HK-2 (cell line): ENCODE measurements at regions not wholly inside any gene's neighbourhood (a gene's known extent, or its start where the extent isn't known, plus 50 kb on each side); places are given as distances from the start of the nearest gene placed in this dataset.
"Not testable (repeated sequence)": the region's sequence is repeated elsewhere in the genome, so short reads cannot be mapped to it uniquely, and the experiment has no call there.

Experiments used
- DNase-seq: peaks from one replicate; pipeline ENCODE4 v3.0.0-alpha.2; 2018; ENCODE audit not compliant: unreplicated experiment

DNA sequence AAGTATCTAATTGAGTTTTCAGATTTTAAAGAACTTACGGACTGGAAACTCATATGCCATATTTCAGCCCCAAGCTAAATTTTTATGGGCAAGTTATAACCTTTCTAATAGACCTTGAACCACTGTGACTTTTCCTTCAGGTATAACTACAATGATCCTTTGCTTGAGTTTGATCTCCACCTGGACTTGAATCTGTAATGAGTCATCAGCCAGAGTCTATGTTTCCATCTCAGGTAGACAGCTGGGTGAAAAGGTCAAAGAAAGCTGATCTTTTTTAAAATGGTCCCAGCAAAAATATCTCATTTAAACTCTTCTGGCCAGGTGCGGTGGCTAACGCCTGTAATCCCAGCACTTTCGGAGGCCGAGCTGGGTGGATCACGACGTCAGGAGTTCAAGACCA lies 88.4 kb upstream of the SGK1 start:
- no peak for DNase-seq

DNA sequence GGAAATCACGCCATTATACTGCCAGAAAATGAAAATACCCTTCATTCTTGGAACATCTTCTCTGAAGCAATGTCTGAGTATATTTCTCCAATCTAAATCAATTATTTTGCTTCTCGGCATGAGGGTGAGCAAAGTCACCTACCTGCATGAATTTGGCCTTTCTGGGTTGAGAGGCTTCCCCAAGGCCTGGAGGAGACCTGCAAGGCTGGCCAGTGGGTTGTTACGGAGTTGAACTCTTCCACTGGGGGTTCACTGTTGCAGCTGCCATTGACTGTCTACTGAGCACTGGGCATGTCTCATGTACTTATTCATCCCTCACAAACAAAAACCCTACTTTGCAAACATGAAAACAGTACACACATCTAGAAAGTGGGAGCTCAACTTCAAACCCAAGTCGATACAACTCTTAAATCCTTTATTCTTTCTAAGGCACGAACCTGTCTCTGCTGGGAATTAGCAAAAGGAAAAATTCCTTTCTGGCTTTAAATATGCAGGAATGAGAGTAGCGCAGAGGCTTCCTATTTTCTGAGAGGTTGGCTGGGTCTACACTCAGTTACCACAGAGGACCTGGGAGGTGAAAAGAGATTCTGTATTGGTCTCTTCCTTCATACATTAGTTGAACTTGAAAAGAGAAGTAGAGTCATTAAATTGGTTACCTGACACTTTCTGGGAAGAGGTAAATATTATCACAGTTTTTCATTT lies 87.6 kb upstream of the SGK1 start:
- DNase-seq: no peak

DNA sequence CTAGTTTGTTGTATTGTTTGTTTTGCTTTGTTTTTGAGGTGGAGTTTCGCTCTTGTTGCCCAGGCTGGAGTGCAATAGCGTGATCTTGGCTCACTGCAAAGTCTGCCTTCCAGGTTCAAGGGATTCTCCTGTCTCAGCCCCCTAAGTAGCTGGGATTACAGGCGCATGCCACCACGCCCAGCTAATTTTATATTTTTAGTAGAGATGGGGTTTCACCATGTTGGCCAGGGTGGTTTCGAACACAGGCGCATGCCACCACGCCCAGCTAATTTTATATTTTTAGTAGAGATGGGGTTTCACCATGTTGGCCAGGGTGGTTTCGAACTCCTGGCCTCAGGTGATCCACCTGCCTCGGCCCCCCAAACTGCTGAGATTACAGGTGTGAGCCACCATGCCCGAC lies 85.4 kb upstream of the SGK1 start:
- not testable (repeated sequence) for DNase-seq

DNA sequence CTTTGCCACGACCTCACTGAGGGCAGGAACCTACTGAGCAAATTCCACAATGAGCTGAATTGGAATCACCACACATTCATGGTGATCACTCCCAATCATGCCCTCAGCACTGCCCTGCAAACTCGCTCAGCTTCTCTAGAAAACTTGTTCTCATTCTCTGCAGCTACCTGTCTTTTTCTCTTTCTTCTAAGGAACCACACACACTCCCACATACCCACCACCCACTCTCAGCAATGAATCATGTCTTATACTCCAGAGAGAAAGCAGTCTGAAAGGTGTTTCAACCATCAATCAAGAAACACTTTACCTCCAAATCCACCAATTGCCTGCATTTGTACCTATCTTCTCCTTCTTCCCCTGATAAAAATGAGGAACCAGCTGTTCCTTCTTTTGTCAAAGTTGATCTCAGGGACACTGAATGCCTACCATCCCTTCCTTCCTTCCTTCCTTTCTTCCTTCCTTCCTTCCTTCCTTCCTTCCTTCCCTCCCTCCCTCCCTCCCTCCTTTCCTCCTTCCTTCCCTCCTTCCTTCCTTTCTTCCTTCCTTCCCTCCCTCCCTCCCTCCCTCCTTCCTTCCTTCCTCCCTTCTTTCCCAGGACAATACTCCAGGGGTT lies 84.6 kb upstream of the SGK1 start:
- DNase-seq: no peak

DNA sequence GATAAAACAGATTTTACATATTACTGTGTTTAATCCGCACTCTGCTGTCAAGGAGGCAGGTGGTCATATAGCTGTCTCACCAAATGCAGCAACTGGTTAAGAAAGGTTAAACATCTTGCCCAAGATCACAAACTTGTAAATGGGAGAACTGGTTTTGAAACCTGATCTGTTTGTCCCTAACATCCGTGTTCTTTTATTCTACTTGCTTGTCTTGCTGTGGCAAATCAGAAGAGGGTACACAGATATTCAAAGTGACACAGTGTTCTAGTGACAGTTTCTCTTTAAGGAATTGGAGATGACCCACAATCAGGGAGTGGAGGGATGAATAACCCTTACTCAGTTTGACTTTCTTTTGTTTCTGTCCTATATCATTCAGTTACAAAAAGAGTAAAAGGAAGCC lies 83.0 kb upstream of the SGK1 start:
- no peak for DNase-seq

DNA sequence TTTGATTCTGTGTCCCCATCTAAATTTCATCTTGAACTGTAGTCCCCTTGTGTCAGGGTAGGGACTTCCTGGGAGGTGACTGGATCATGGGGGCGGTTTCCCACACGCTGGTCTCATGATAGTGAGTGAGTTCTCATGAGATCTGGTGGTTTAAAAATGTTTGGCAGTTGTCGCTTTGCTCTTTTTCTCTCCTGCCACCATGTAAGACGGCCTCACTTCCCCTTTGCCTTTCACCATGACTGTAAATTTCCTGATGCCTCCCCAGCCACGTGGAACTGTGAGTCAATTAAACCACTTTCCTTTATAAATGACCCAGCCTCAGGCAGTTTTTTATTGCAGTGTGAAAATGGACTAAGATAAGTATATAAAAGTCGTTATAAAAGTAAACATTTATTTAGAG lies 80.5 kb upstream of the SGK1 start:
- DNase-seq: no peak

DNA sequence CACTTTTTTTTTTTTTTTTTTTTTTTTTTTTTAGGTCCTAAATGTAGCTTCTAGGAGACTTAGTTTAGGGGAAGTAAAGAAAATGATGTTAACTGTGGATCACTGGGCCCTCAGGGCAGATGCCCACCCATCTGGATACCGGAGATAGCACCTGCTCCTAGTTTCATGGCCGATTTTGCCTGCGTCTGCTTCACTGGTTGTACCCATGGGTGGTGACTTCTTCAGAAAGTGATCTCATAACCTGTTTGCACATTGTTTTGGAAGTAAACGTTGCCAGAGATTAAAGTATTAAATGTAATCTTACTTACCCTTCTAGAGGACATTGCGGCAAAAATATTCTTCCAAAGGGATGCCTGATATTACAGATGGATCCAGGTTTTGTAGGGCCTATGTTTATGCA lies 79.8 kb upstream of the SGK1 start:
- no peak for DNase-seq

DNA sequence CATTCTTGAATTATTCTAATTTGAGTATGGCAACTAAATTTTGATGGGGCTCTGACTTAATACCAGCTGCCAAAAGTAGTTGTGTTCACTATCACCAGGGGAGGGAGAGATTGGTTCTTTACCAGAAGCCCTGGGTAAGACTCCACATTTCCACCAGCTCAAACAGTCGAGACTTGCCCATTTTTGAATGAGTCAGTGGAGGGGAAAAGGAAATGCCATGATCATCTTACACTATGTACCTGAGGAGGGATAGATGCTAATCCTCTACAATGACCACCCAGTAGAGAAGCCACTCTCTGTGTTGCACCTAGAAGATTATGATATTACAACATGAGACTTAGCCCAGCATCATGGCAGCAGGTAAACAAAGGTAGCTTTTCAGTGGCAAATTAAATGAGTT lies 77.0 kb upstream of the SGK1 start:
- no peak for DNase-seq

DNA sequence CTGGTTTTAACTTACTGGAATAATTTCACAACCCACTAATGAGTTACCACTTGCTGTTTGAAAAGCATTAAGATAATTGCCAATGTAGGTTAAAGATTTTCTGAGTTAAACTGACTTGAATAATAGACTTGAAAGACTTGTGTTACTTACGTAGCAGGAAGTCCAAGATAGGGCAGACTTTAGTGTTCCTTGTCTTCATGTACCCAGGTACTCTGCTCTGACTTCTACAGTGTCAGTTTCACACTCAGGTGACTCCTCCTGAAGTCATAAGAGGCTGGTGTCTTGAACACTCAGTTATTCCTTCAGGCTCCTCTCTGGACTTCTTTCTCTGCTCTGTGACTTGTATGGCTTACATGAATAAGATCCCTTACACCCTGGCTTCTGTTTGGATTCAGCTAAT lies 76.3 kb upstream of the SGK1 start:
- DNase-seq: no peak

DNA sequence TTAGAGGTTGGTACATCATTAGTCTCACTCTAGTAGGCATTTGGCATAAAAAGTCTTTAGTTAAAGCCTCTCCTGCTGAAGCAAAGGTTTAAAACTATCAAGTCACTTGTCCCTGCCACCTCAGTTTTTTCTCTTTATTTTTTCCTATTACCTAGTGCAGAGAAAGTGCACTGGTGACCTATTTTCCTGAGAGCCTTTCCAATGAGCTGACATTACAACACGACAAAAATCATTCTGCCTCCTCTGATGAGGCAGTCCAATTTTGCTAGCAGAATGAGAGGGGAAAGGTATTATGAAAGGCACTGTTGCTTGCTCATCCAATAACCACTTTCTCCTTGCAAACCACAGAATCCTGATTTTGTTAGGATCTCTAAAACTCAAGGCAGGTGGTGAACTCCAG lies 73.3 kb upstream of the SGK1 start:
- no peak for DNase-seq

DNA sequence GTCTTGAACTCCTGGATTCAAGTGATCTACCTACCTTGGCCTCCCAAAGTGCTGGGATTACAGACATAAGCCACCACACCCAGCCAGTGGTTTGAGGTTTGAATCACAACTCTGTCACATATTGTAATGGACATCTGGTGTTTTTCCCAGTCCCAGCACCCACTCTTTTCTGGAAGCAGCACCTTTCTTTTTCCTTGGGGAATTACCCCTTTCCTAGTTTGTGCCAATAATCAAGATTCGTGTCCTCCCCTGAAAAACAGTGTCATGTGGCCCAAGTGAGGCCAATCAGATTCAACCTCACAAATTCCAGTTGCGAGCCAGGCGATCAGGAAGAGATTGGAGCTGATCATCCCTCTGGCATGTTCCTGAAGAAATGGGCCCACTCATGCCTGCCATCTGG lies 71.7 kb upstream of the SGK1 start:
- no peak for DNase-seq

DNA sequence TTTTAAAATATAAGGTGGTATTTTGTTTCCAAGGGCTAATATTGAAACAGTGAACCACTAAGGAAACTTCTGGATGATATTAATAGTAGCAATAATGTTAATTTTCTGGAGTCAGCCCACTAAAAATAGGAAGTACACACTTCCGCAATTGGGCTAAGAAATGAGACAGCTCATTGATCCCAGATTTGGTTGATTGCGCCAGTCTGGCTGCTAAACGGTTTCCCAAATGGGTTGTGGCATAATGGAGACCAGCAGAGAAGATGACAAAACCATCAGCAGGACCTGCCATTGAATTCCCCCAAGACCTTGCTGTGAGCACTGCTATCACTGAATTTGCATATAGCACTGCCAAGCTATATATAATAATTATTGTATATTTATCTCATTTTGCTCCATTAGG lies 71.2 kb upstream of the SGK1 start:
- no peak for DNase-seq

DNA sequence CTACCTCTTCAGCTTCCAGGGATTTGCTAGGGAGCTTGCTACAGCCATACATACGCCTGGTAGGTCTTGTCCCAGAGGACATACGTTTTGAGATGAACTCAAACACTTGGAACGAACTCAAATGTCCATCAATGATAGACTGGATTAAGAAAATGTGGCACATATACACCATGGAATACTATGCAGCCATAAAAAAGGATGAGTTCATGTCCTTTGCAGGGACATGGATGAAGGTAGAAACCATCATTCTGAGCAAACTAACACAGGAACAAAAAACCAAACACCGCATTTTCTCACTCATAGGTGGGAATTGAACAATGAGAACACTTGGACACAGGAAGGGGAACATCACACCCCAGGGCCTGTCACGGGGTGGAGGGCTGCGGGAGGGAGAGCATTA lies 68.6 kb upstream of the SGK1 start:
- not testable (repeated sequence) for DNase-seq

DNA sequence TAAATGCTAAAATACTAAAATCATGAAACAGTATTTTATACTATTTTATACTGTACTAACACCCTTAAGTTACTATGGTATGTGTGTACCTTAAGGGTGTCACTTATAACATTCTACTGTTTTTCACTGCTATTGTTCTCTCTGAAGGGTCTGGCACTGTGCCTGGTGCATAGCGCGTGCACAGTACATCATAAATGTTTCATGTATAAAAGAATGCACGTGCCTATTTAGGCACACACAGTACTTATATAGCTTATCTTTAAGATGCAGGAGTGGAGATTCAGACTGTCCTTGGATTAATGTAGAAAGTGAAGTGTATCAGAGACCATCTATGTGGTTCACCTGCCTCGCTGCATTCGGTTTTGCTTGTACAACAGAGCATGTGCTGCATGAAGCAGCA lies 64.0 kb upstream of the SGK1 start:
- no peak for DNase-seq

DNA sequence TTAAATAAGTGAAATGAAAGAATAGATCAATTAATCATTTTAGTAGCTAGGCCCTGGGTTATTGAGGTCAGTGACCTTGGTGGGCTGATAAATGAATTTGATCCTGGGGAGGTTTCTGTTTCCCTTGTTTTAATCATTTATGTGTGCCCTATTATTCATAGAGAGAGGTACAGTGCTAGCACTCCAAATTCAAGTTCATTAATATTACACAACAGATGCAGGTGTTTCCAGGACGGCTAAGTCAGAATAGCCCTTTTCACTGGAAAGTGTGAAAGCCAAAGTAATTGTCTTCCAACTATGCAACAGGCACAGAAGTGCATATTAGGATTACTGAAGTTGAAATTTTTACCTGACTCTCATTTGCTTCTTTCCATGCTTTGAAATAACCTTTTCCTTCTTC lies 61.7 kb upstream of the SGK1 start:
- DNase-seq: no peak

DNA sequence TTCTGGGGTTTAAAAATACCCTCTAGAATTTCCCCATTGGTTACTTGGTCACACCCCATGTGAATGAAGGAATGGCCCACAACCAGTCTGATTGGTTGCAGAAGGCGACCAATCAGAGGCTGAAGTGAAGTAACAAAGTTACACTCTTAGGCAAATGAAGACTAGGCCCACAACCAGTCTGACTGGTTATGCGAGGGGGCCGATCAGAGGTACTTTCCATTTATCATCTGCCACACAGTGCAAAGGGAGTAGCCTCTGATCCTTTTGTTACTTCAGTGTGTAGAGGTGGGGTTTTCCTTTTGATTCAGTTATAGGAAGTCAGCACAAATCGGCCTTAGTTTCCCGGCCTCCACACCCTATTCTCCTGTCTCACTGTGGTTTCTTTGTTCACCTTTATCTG lies 61.2 kb upstream of the SGK1 start:
- no peak for DNase-seq

DNA sequence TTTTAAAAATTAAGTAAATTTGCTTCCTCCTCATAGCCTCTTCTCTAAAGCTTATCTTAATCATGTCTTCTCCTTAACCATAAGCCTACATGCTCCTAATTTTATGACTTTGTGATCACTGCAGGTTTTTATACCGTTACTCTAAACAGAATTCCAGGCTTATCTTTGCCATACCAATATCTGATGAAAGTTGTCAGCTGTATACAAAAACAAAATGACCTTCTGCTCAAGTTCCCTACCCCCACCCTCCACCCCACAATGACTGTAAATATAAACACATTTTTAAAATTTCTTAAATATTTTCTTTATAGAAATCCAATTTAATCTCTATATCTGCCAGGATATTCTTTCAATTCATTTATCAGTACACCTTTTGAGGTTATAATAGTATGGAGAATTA lies 60.5 kb upstream of the SGK1 start:
- no peak for DNase-seq

DNA sequence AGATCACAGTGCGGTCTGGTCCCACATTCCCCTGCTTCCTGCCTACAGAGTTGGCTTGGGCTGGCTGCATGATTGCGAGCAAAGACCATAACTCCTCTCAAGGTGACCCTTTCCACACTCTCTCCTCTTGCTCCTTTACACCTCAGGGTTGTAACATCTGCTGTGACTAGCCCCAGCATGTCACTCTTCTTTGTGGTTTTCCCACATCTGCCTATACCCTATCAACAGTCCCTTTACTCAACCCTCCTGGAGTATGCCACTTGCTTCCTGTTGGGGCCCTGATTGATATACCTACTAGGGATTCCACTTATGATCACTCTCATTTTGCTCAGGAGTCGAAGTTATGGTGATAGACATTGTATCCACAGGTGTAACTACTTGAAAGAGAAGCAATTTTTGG lies 58.9 kb upstream of the SGK1 start:
- DNase-seq: no peak

DNA sequence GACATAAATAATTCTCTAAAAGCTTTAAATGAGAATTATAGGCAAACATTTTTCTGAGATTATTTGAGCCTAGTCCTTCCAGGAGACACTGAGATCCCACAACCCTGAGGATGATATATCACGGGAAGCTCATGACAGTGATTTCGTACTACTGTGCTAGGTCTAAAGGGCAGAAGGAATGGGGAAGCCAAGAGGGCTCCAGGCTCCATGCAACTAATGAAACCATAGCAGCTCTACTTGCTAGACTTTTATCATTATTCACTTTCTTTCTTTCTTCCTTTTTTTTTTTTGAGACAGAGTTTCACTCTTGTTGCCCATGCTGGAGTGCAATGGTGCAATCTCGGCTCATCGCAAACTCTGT lies 57.3 kb upstream of the SGK1 start:
- DNase-seq: no peak

DNA sequence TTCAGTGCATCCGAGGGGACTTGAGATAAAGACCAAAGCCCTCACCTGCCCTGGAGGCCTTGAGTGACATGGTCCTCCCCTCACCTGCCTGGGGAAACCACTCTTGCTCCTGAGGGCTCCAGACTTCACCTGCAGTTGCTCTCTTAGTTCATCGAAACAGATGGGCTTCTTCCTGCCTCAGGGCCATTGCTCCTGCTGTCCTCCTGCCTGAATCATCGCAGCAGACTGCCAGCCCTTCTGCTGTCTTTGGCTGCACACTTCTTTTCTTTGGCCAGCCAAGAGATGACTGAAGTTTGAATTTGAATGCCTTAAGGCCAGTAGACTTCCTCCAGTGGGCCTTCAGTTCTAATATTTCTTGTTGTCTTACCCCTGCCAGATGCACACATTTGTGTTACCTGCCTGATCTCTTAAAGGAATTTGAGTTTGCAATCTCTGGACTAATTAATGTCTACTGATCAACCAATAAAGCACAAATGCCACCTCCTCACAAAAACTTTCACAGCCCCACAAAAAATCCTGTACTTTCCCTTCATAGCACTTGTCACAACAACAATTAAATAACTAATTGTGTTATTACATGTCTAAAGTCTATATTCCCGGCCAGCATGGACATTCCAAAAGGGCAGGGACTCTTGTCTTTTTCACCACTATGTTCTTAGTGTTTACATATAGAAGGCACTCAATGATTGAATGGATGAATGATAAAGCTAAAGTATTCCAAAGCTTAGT lies 56.7 kb upstream of the SGK1 start:
- no peak for DNase-seq

DNA sequence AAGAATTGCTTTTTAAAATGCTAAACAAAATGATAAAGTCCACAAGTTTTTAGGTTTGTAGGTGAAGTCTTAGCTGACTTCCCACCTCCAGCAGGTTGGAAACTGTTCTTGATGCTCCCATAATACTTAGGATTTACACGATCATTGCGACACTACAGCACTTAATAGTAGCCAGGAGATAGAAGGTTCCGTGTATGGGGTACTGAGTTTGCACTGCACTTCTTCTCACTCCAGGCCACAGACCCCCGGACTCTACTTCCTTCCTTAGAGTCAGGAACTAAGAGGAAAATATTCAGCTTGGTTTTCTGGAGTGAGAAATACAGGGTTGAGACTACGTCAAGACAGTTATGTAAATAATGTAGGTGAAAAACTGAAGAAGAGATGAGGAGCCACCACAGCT lies 56.1 kb upstream of the SGK1 start:
- no peak for DNase-seq

DNA sequence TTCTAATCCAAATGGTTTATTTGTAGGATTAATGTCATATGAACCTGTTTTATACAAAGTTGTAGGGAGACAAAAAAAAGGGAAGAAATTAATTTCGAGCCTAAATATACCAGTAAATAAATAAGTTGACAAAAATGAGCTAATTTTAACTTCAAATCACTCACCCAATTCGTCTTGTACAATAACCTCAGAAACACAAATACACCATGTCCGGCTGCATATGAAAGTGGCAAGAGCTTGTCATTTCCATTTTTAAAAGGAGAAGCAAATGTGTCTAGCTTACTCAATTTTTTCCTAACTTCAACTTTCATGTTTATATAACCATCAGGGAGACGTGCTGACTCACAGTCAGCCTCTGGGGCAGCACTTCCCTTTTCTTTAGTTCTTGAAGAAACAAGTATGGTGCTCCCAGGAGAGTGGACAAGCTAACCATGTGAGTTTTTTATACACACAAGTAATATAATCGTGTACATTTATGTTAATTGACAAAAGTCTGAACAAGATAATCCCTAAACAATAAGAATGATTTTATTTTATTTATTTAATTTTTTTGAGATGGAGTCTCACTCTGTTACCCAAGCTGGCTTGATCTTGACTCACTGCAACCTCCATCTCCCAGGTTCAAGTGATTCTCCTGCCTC lies 55.5 kb upstream of the SGK1 start:
- DNase-seq: no peak
